Occipital lobe (tissue), 1 donor: ENCODE measurements at regions not wholly inside any gene's neighbourhood (a gene's known extent, or its start where the extent isn't known, plus 50 kb on each side); places are given as distances from the start of the nearest gene placed in this dataset.

Experiments used
- DNase-seq: peaks from one replicate; lab custom pipeline; 2025; lab: John Stamatoyannopoulos, UW

- no peak for DNase-seq
Observed at GRCh38 chr4:36794716-36795115, 449.8 kb upstream of the NWD2 start.

- no peak for DNase-seq
Observed at GRCh38 chr4:36812149-36812548, 432.4 kb upstream of the NWD2 start.

GRCh38 chr4:36815536-36815935 is 429.0 kb upstream of the NWD2 start:
- no peak for DNase-seq

- DNase-seq: no peak
Observed at GRCh38 chr4:36823199-36823967, 421.2 kb upstream of the NWD2 start.

GRCh38 chr4:36824682-36825081 is 419.9 kb upstream of the NWD2 start:
- no peak for DNase-seq

- DNase-seq: no peak
Observed at GRCh38 chr4:36835246-36835645, 409.3 kb upstream of the NWD2 start.

- DNase-seq: no peak
Observed at GRCh38 chr4:36841583-36842326, 402.8 kb upstream of the NWD2 start.

- DNase-seq: no peak
Observed at GRCh38 chr4:36844448-36844847, 400.1 kb upstream of the NWD2 start.

- DNase-seq: no peak
Observed at GRCh38 chr4:36852856-36853255, 391.7 kb upstream of the NWD2 start.

GRCh38 chr4:36854554-36854953 is 390.0 kb upstream of the NWD2 start:
- no peak for DNase-seq

- no peak for DNase-seq
Observed at GRCh38 chr4:36863601-36864000, 380.9 kb upstream of the NWD2 start.

GRCh38 chr4:36870121-36870520 is 374.4 kb upstream of the NWD2 start:
- no peak for DNase-seq

- no peak for DNase-seq
Observed at GRCh38 chr4:36872679-36873078, 371.9 kb upstream of the NWD2 start.

- DNase-seq: no peak
Observed at GRCh38 chr4:36884151-36884550, 360.4 kb upstream of the NWD2 start.

- DNase-seq: no peak
Observed at GRCh38 chr4:36891971-36892370, 352.6 kb upstream of the NWD2 start.

GRCh38 chr4:36900446-36900987 is 344.0 kb upstream of the NWD2 start:
- no peak for DNase-seq

- no peak for DNase-seq
Observed at GRCh38 chr4:36904823-36905222, 339.7 kb upstream of the NWD2 start.

GRCh38 chr4:36914106-36914505 is 330.4 kb upstream of the NWD2 start:
- no peak for DNase-seq

- no peak for DNase-seq
Observed at GRCh38 chr4:36915717-36916116, 328.8 kb upstream of the NWD2 start.

- no peak for DNase-seq
Observed at GRCh38 chr4:36917413-36917812, 327.1 kb upstream of the NWD2 start.

GRCh38 chr4:36919721-36920120 is 324.8 kb upstream of the NWD2 start:
- no peak for DNase-seq

GRCh38 chr4:36921476-36922216 is 322.9 kb upstream of the NWD2 start:
- no peak for DNase-seq
